ENCODE measurements at regions not wholly inside any gene's neighbourhood (a gene's known extent, or its start where the extent isn't known, plus 50 kb on each side); places are given as distances from the start of the nearest gene placed in this dataset.

GRCh38 chr3:139105154-139105702, 60.5 kb upstream of the PRR23C start:
- Histone ChIP-seq H3K79me1 (ENCODE audit: low read depth, low read length) (no peaks in the 10 kb centered on the region), H3K23ac (ENCODE audit: low read depth, low read length, poor library complexity) (no peak overlapping the region), H3K4me3 (ENCODE audit: low read length in 2 of 2) (no peak overlapping the region), H2BK12ac (ENCODE audit: low read length) (no peak overlapping the region), H3K9ac (ENCODE audit: low read depth, low read length, poor library complexity) (no peak overlapping the region), H2AK5ac (ENCODE audit: low read depth, low read length) (no peak overlapping the region), H3K4me1 (ENCODE audit: control insufficient read depth in 2 of 2, insufficient read depth in 1 of 2, low read depth in 1 of 2, low read length in 2 of 2) (peaks cover 0 to 7% of the 10 kb centered on the region in 2 donors), H4K91ac (ENCODE audit: low read depth, low read length, poor library complexity) (no peak overlapping the region), H2BK5ac (ENCODE audit: low read length) (no peak overlapping the region), H3K36me3 (replicated peaks in 1 of 2; ENCODE audit: control insufficient read depth in 2 of 2, insufficient read depth in 2 of 2, low read length in 2 of 2) (no peaks in the 10 kb centered on the region), H3K14ac (ENCODE audit: low read length) (no peak overlapping the region), H3K9me3 (replicated peaks in 1 of 2; ENCODE audit: control insufficient read depth in 2 of 2, insufficient read depth in 1 of 2, low read depth in 1 of 2, low read length in 2 of 2) (no peaks in the 10 kb centered on the region), H2AFZ (ENCODE audit: low read length) (no peak overlapping the region), H4K8ac (ENCODE audit: low read depth, low read length) (no peak overlapping the region), H3K4ac (ENCODE audit: low read length) (no peak overlapping the region), H2BK15ac (ENCODE audit: low read length) (no peak overlapping the region), H3K4me2 (ENCODE audit: insufficient read depth, low read length, poor library complexity, severe bottlenecking) (no peak overlapping the region), H3K27me3 (ENCODE audit: control insufficient read depth in 3 of 3, insufficient read depth in 3 of 3, low read depth in 1 of 3, low read length in 3 of 3) (peaks cover 0 to 4% (median 0%) of the 10 kb centered on the region in 3 experiments), H3K27ac (replicated peaks; ENCODE audit: low read length) (no peak overlapping the region), H3K18ac (ENCODE audit: low read length) (no peak overlapping the region), H2BK120ac (ENCODE audit: low read depth, low read length) (no peak overlapping the region)
- DNase-seq (ENCODE audit: low spot score), result no peak
- no CpG with 5 or more reads among the region's 7 CpGs for WGBS, 2 donors (ENCODE audit: extremely low coverage in 2 of 2, insufficient read length in 2 of 2, insufficient replicate concordance in 1 of 2)

GRCh38 chr3:139106013-139106932, 61.6 kb upstream of the PRR23C start:
- H3K4me2 ChIP-seq (ENCODE audit: insufficient read depth, low read length, poor library complexity, severe bottlenecking), result no peak overlapping the region
- no peak overlapping the region for H2BK12ac ChIP-seq (ENCODE audit: low read length)
- no peak for DNase-seq (ENCODE audit: low spot score)
- no peaks in the 10 kb centered on the region for H3K36me3 ChIP-seq (replicated peaks in 1 of 2; ENCODE audit: control insufficient read depth in 2 of 2, insufficient read depth in 2 of 2, low read length in 2 of 2)
- H3K14ac ChIP-seq (ENCODE audit: low read length), result no peak overlapping the region
- no peak overlapping the region for H2BK15ac ChIP-seq (ENCODE audit: low read length)
- no peaks in the 10 kb centered on the region for H3K9me3 ChIP-seq (replicated peaks in 1 of 2; ENCODE audit: control insufficient read depth in 2 of 2, insufficient read depth in 1 of 2, low read depth in 1 of 2, low read length in 2 of 2)
- H3K23ac ChIP-seq (ENCODE audit: low read depth, low read length, poor library complexity), result no peak overlapping the region
- no peak overlapping the region for H4K91ac ChIP-seq (ENCODE audit: low read depth, low read length, poor library complexity)
- H2AFZ ChIP-seq (ENCODE audit: low read length), result no peak overlapping the region
- no peak overlapping the region for H2BK5ac ChIP-seq (ENCODE audit: low read length)
- no peak overlapping the region for H3K9ac ChIP-seq (ENCODE audit: low read depth, low read length, poor library complexity)
- H3K4me3 ChIP-seq (ENCODE audit: low read length in 2 of 2), result no peak overlapping the region
- no peak overlapping the region for H2AK5ac ChIP-seq (ENCODE audit: low read depth, low read length)
- H3K79me1 ChIP-seq (ENCODE audit: low read depth, low read length), result no peaks in the 10 kb centered on the region
- no peak overlapping the region for H2BK120ac ChIP-seq (ENCODE audit: low read depth, low read length)
- H3K4ac ChIP-seq (ENCODE audit: low read length), result no peak overlapping the region
- no CpG with 5 or more reads among the region's 7 CpGs for WGBS, 2 donors (ENCODE audit: extremely low coverage in 2 of 2, insufficient read length in 2 of 2, insufficient replicate concordance in 1 of 2)
- no peak overlapping the region for H3K27ac ChIP-seq (replicated peaks; ENCODE audit: low read length)
- no peak overlapping the region for H3K18ac ChIP-seq (ENCODE audit: low read length)
- peaks cover 0 to 6% of the 10 kb centered on the region in 2 donors for H3K4me1 ChIP-seq (ENCODE audit: control insufficient read depth in 2 of 2, insufficient read depth in 1 of 2, low read depth in 1 of 2, low read length in 2 of 2)
- H3K27me3 ChIP-seq (ENCODE audit: control insufficient read depth in 3 of 3, insufficient read depth in 3 of 3, low read depth in 1 of 3, low read length in 3 of 3), result peaks cover 0 to 4% (median 0%) of the 10 kb centered on the region in 3 experiments
- H4K8ac ChIP-seq (ENCODE audit: low read depth, low read length), result no peak overlapping the region

- H2BK120ac ChIP-seq (ENCODE audit: low read depth, low read length), result no peak overlapping the region
- H3K79me1 ChIP-seq (ENCODE audit: low read depth, low read length), result no peaks in the 10 kb centered on the region
- H2BK15ac ChIP-seq (ENCODE audit: low read length), result no peak overlapping the region
- DNase-seq (ENCODE audit: low spot score), result no peak
- no peak overlapping the region for H3K18ac ChIP-seq (ENCODE audit: low read length)
- H4K91ac ChIP-seq (ENCODE audit: low read depth, low read length, poor library complexity), result no peak overlapping the region
- H3K4ac ChIP-seq (ENCODE audit: low read length), result no peak overlapping the region
- H3K27me3 ChIP-seq (ENCODE audit: control insufficient read depth in 3 of 3, insufficient read depth in 3 of 3, low read depth in 1 of 3, low read length in 3 of 3), result peaks cover 0 to 4% (median 3%) of the 10 kb centered on the region in 3 experiments
- no peak overlapping the region for H3K14ac ChIP-seq (ENCODE audit: low read length)
- no peak overlapping the region for H2BK12ac ChIP-seq (ENCODE audit: low read length)
- no peak overlapping the region for H2AFZ ChIP-seq (ENCODE audit: low read length)
- no peaks in the 10 kb centered on the region for H3K9me3 ChIP-seq (replicated peaks in 1 of 2; ENCODE audit: control insufficient read depth in 2 of 2, insufficient read depth in 1 of 2, low read depth in 1 of 2, low read length in 2 of 2)
- no CpG with 5 or more reads among the region's 13 CpGs for WGBS, 2 donors (ENCODE audit: extremely low coverage in 2 of 2, insufficient read length in 2 of 2, insufficient replicate concordance in 1 of 2)
- H3K4me1 ChIP-seq (ENCODE audit: control insufficient read depth in 2 of 2, insufficient read depth in 1 of 2, low read depth in 1 of 2, low read length in 2 of 2), result no peaks in the 10 kb centered on the region
- peak overlapping the region; percentile 26 for H3K9ac ChIP-seq (ENCODE audit: low read depth, low read length, poor library complexity)
- no peak overlapping the region for H3K27ac ChIP-seq (replicated peaks; ENCODE audit: low read length)
- H3K23ac ChIP-seq (ENCODE audit: low read depth, low read length, poor library complexity), result peak overlapping the region; percentile 44
- no peak overlapping the region for H3K4me2 ChIP-seq (ENCODE audit: insufficient read depth, low read length, poor library complexity, severe bottlenecking)
- H3K36me3 ChIP-seq (replicated peaks in 1 of 2; ENCODE audit: control insufficient read depth in 2 of 2, insufficient read depth in 2 of 2, low read length in 2 of 2), result no peaks in the 10 kb centered on the region
- H2BK5ac ChIP-seq (ENCODE audit: low read length), result no peak overlapping the region
- H4K8ac ChIP-seq (ENCODE audit: low read depth, low read length), result no peak overlapping the region
- no peak overlapping the region for H2AK5ac ChIP-seq (ENCODE audit: low read depth, low read length)
- H3K4me3 ChIP-seq (ENCODE audit: low read length in 2 of 2), result no peak overlapping the region
These were observed 62.9 kb upstream of the PRR23C start for GRCh38 chr3:139107424-139108252.

Measured in neuronal stem cell (in vitro differentiated cells).